Activated CD8-positive, alpha-beta memory T cell treated with anti-CD3 and anti-CD28 coated beads, Interleukin-2, amount 50 U/mL, for 24 hours (primary cell): ENCODE measurements at regions not wholly inside any gene's neighbourhood (a gene's known extent, or its start where the extent isn't known, plus 50 kb on each side); places are given as distances from the start of the nearest gene placed in this dataset.
"Not testable (repeated sequence)": the region's sequence is repeated elsewhere in the genome, so short reads cannot be mapped to it uniquely, and the experiment has no call there.

Experiments
- DNase-seq: peaks from one replicate; pipeline ENCODE4 v3.0.0-alpha.2; 2020; ENCODE audit errors: extremely low read depth

- no peak for DNase-seq
These were observed 343.0 kb upstream of the CDH5 start for GRCh38 chr16:66023481-66023880.

- DNase-seq, result no peak
These were observed 345.8 kb upstream of the CDH5 start for GRCh38 chr16:66020642-66021041.

GRCh38 chr16:66020046-66020445 lies 346.4 kb upstream of the CDH5 start:
- no peak for DNase-seq

GRCh38 chr16:66019502-66019901 lies 347.0 kb upstream of the CDH5 start:
- DNase-seq, result not testable (repeated sequence)

- no peak for DNase-seq
These were observed 352.3 kb upstream of the CDH5 start for GRCh38 chr16:66014221-66014620.

GRCh38 chr16:66013486-66013885 lies 353.0 kb upstream of the CDH5 start:
- no peak for DNase-seq

- DNase-seq, result no peak
These were observed 358.4 kb upstream of the CDH5 start for GRCh38 chr16:66008136-66008535.

- DNase-seq, result no peak
These were observed 358.8 kb upstream of the CDH5 start for GRCh38 chr16:66007717-66008116.

GRCh38 chr16:66006485-66006884 lies 360.0 kb upstream of the CDH5 start:
- DNase-seq, result no peak

GRCh38 chr16:66004699-66005098 lies 361.8 kb upstream of the CDH5 start:
- DNase-seq, result no peak

GRCh38 chr16:66003201-66003600 lies 363.3 kb upstream of the CDH5 start:
- no peak for DNase-seq

GRCh38 chr16:66002601-66003000 lies 363.9 kb upstream of the CDH5 start:
- no peak for DNase-seq

GRCh38 chr16:66001432-66001831 lies 365.1 kb upstream of the CDH5 start:
- no peak for DNase-seq

GRCh38 chr16:65998443-65998842 lies 368.0 kb upstream of the CDH5 start:
- no peak for DNase-seq

GRCh38 chr16:65994291-65994690 lies 372.2 kb upstream of the CDH5 start:
- DNase-seq, result no peak

- DNase-seq, result no peak
These were observed 375.3 kb upstream of the CDH5 start for GRCh38 chr16:65991149-65991701.

GRCh38 chr16:65989861-65990604 lies 376.5 kb upstream of the CDH5 start:
- no peak for DNase-seq

GRCh38 chr16:65988024-65988595 lies 378.4 kb upstream of the CDH5 start:
- no peak for DNase-seq

- no peak for DNase-seq
These were observed 382.2 kb upstream of the CDH5 start for GRCh38 chr16:65984296-65984695.

GRCh38 chr16:65981057-65981456 lies 385.4 kb upstream of the CDH5 start:
- no peak for DNase-seq

- DNase-seq, result no peak
These were observed 391.3 kb upstream of the CDH5 start for GRCh38 chr16:65975049-65975708.

GRCh38 chr16:65967376-65967775 lies 399.1 kb upstream of the CDH5 start:
- no peak for DNase-seq

- DNase-seq, result no peak
These were observed 400.9 kb upstream of the CDH5 start for GRCh38 chr16:65965628-65966027.
